ENCODE measurements at regions not wholly inside any gene's neighbourhood (a gene's known extent, or its start where the extent isn't known, plus 50 kb on each side); places are given as distances from the start of the nearest gene placed in this dataset.

GRCh38 chr3:73926360-73927202 lies 301.8 kb upstream of the PDZRN3 start:
- DNase-seq = no peak
- Mint-ChIP-seq H3K27me3 (ENCODE audit: low read depth in 3 of 3) (peaks cover 0 to 1% (median 0%) of the 10 kb centered on the region in 3 donors), H3K36me3 (no peaks in the 10 kb centered on the region), H3K4me3 (no peak overlapping the region), H3K27ac (no peak overlapping the region), H3K4me1 (no peaks in the 10 kb centered on the region), H3K9me3 (peaks cover 8 to 47% (median 18%) of the 10 kb centered on the region in 6 donors)

GRCh38 chr3:73925011-73925410 lies 300.3 kb upstream of the PDZRN3 start:
- Mint-ChIP-seq H3K27me3 (ENCODE audit: low read depth in 3 of 3) (peaks cover 0 to 1% (median 0%) of the 10 kb centered on the region in 3 donors), H3K27ac (no peak overlapping the region), H3K4me3 (no peak overlapping the region), H3K36me3 (no peaks in the 10 kb centered on the region), H3K9me3 (peaks cover 8 to 37% (median 13%) of the 10 kb centered on the region in 6 donors), H3K4me1 (no peaks in the 10 kb centered on the region)
- no peak for DNase-seq

GRCh38 chr3:73924048-73924447 lies 299.3 kb upstream of the PDZRN3 start:
- Mint-ChIP-seq H3K4me1 (no peaks in the 10 kb centered on the region), H3K4me3 (no peak overlapping the region), H3K27ac (no peak overlapping the region), H3K9me3 (peaks cover 0 to 27% (median 11%) of the 10 kb centered on the region in 6 donors), H3K27me3 (ENCODE audit: low read depth in 3 of 3) (peaks cover 0 to 1% (median 0%) of the 10 kb centered on the region in 3 donors), H3K36me3 (no peaks in the 10 kb centered on the region)
- DNase-seq = no peak

- H3K9me3 Mint-ChIP-seq = peaks cover 3 to 23% (median 6%) of the 10 kb centered on the region in 6 donors
- no peak overlapping the region for H3K4me3 Mint-ChIP-seq
- H3K36me3 Mint-ChIP-seq = no peaks in the 10 kb centered on the region
- H3K27ac Mint-ChIP-seq = no peak overlapping the region
- H3K4me1 Mint-ChIP-seq = no peaks in the 10 kb centered on the region
- H3K27me3 Mint-ChIP-seq (ENCODE audit: low read depth in 3 of 3) = no peaks in the 10 kb centered on the region
- DNase-seq = no peak
Measured at GRCh38 chr3:73917643-73918042, 292.9 kb upstream of the PDZRN3 start.

GRCh38 chr3:73915886-73916285 lies 291.1 kb upstream of the PDZRN3 start:
- H3K4me3 Mint-ChIP-seq = no peak overlapping the region

GRCh38 chr3:73908218-73908617 lies 283.5 kb upstream of the PDZRN3 start:
- no peak overlapping the region for H3K4me3 Mint-ChIP-seq
- DNase-seq = no peak
- H3K9me3 Mint-ChIP-seq = peaks cover 6 to 24% (median 9%) of the 10 kb centered on the region in 6 donors
- no peak overlapping the region for H3K27ac Mint-ChIP-seq
- H3K4me1 Mint-ChIP-seq = no peaks in the 10 kb centered on the region
- peaks cover 0 to 3% (median 0%) of the 10 kb centered on the region in 3 donors for H3K36me3 Mint-ChIP-seq
- peaks cover 0 to 1% (median 0%) of the 10 kb centered on the region in 3 donors for H3K27me3 Mint-ChIP-seq (ENCODE audit: low read depth in 3 of 3)

More at GRCh38 chr3:73915886-73916285, 291.1 kb upstream of the PDZRN3 start:
- no peak for DNase-seq
- Mint-ChIP-seq H3K36me3 (no peaks in the 10 kb centered on the region), H3K27ac (no peak overlapping the region), H3K9me3 (peaks cover 3 to 20% (median 7%) of the 10 kb centered on the region in 6 donors), H3K27me3 (ENCODE audit: low read depth in 3 of 3) (no peaks in the 10 kb centered on the region), H3K4me1 (no peaks in the 10 kb centered on the region)

- DNase-seq = no peak
- peaks cover 0 to 1% (median 0%) of the 10 kb centered on the region in 3 donors for H3K27me3 Mint-ChIP-seq (ENCODE audit: low read depth in 3 of 3)
- H3K27ac Mint-ChIP-seq = no peak overlapping the region
- H3K36me3 Mint-ChIP-seq = peaks cover 0 to 3% (median 0%) of the 10 kb centered on the region in 3 donors
- H3K9me3 Mint-ChIP-seq = peaks cover 0 to 27% (median 13%) of the 10 kb centered on the region in 6 donors
- no peak overlapping the region for H3K4me3 Mint-ChIP-seq
- H3K4me1 Mint-ChIP-seq = no peaks in the 10 kb centered on the region
Measured at GRCh38 chr3:73901686-73902085, 276.9 kb upstream of the PDZRN3 start.

GRCh38 chr3:73894474-73895213 lies 269.9 kb upstream of the PDZRN3 start:
- Mint-ChIP-seq H3K9me3 (peaks cover 0 to 31% (median 10%) of the 10 kb centered on the region in 6 donors), H3K4me3 (no peak overlapping the region), H3K36me3 (no peaks in the 10 kb centered on the region), H3K27ac (no peak overlapping the region), H3K4me1 (no peaks in the 10 kb centered on the region), H3K27me3 (ENCODE audit: low read depth in 3 of 3) (peaks cover 0 to 2% (median 0%) of the 10 kb centered on the region in 3 donors)
- DNase-seq = no peak

- DNase-seq = no peak
- no peak overlapping the region for H3K4me3 Mint-ChIP-seq
- no peaks in the 10 kb centered on the region for H3K4me1 Mint-ChIP-seq
- H3K9me3 Mint-ChIP-seq = peaks cover under 1 to 35% (median 8%) of the 10 kb centered on the region in 6 donors
- no peaks in the 10 kb centered on the region for H3K36me3 Mint-ChIP-seq
- H3K27ac Mint-ChIP-seq = no peak overlapping the region
- H3K27me3 Mint-ChIP-seq (ENCODE audit: low read depth in 3 of 3) = peaks cover 0 to 2% (median 0%) of the 10 kb centered on the region in 3 donors
Measured at GRCh38 chr3:73893089-73893488, 268.3 kb upstream of the PDZRN3 start.

GRCh38 chr3:73885862-73886261 lies 261.1 kb upstream of the PDZRN3 start:
- H3K27ac Mint-ChIP-seq = no peak overlapping the region
- H3K4me1 Mint-ChIP-seq = no peaks in the 10 kb centered on the region
- H3K36me3 Mint-ChIP-seq = no peaks in the 10 kb centered on the region
- peaks cover 0 to 2% (median 1%) of the 10 kb centered on the region in 3 donors for H3K27me3 Mint-ChIP-seq (ENCODE audit: low read depth in 3 of 3)
- no peak overlapping the region for H3K4me3 Mint-ChIP-seq
- no peak for DNase-seq
- peaks cover 2 to 39% (median 13%) of the 10 kb centered on the region in 6 donors for H3K9me3 Mint-ChIP-seq

- DNase-seq = no peak
- Mint-ChIP-seq H3K4me1 (no peaks in the 10 kb centered on the region), H3K36me3 (peaks cover 0 to 4% (median 0%) of the 10 kb centered on the region in 3 donors), H3K27me3 (ENCODE audit: low read depth in 3 of 3) (peaks cover 0 to 2% (median 1%) of the 10 kb centered on the region in 3 donors), H3K27ac (no peak overlapping the region), H3K4me3 (no peak overlapping the region), H3K9me3 (peaks cover 6 to 43% (median 17%) of the 10 kb centered on the region in 6 donors)
Measured at GRCh38 chr3:73884361-73884760, 259.6 kb upstream of the PDZRN3 start.

GRCh38 chr3:73883497-73883896 lies 258.8 kb upstream of the PDZRN3 start:
- DNase-seq = no peak
- Mint-ChIP-seq H3K27me3 (ENCODE audit: low read depth in 3 of 3) (peaks cover 0 to 2% (median 1%) of the 10 kb centered on the region in 3 donors), H3K4me1 (no peaks in the 10 kb centered on the region), H3K9me3 (peaks cover 6 to 42% (median 17%) of the 10 kb centered on the region in 6 donors), H3K27ac (no peak overlapping the region), H3K36me3 (peaks cover 0 to 4% (median 0%) of the 10 kb centered on the region in 3 donors), H3K4me3 (no peak overlapping the region)

- Mint-ChIP-seq H3K27ac (no peak overlapping the region), H3K9me3 (peaks cover 2 to 34% (median 9%) of the 10 kb centered on the region in 6 donors), H3K36me3 (no peaks in the 10 kb centered on the region), H3K4me1 (no peaks in the 10 kb centered on the region), H3K27me3 (ENCODE audit: low read depth in 3 of 3) (peaks cover 0 to 3% (median 0%) of the 10 kb centered on the region in 3 donors), H3K4me3 (no peak overlapping the region)
- DNase-seq = no peak
Measured at GRCh38 chr3:73874606-73875369, 250.0 kb upstream of the PDZRN3 start.

All from immature natural killer cell (primary cell).